Embryonic facial prominence (tissue), 1 donor: ENCODE measurements at regions not wholly inside any gene's neighbourhood (a gene's known extent, or its start where the extent isn't known, plus 50 kb on each side); places are given as distances from the start of the nearest gene placed in this dataset.
A peak's percentile ranks its signal among the peaks of the same experiment; 100 is the strongest.

Experiments
- DNase-seq: peaks from one replicate; pipeline ENCODE4 v3.0.0-alpha.2; 2016; ENCODE audit errors: extremely low spot score

- DNase-seq = no peak
Observed at GRCh38 chr1:82223091-82223490, 422.4 kb downstream of the ADGRL2 start.

- DNase-seq = no peak
Observed at GRCh38 chr1:82221721-82222120, 421.0 kb downstream of the ADGRL2 start.

GRCh38 chr1:82220754-82221153 lies 420.0 kb downstream of the ADGRL2 start:
- DNase-seq = no peak

GRCh38 chr1:82219841-82220240 lies 419.1 kb downstream of the ADGRL2 start:
- no peak for DNase-seq

- no peak for DNase-seq
Observed at GRCh38 chr1:82218846-82219245, 418.1 kb downstream of the ADGRL2 start.

GRCh38 chr1:82215853-82216175 lies 415.1 kb downstream of the ADGRL2 start:
- no peak for DNase-seq

- DNase-seq = no peak
Observed at GRCh38 chr1:82215056-82215852, 414.5 kb downstream of the ADGRL2 start.

GRCh38 chr1:82214606-82215005 lies 413.9 kb downstream of the ADGRL2 start:
- DNase-seq = no peak

GRCh38 chr1:82197606-82198005 lies 396.9 kb downstream of the ADGRL2 start:
- DNase-seq = no peak

GRCh38 chr1:82195245-82195644 lies 394.5 kb downstream of the ADGRL2 start:
- no peak for DNase-seq

- DNase-seq = no peak
Observed at GRCh38 chr1:82185084-82185483, 384.4 kb downstream of the ADGRL2 start.

GRCh38 chr1:82181846-82182245 lies 381.1 kb downstream of the ADGRL2 start:
- DNase-seq = no peak

GRCh38 chr1:82179131-82179530 lies 378.4 kb downstream of the ADGRL2 start:
- no peak for DNase-seq

GRCh38 chr1:82177192-82177591 lies 376.5 kb downstream of the ADGRL2 start:
- DNase-seq = no peak

- no peak for DNase-seq
Observed at GRCh38 chr1:82171955-82172354, 371.2 kb downstream of the ADGRL2 start.

- DNase-seq = no peak
Observed at GRCh38 chr1:82168482-82168881, 367.7 kb downstream of the ADGRL2 start.

GRCh38 chr1:82165304-82165703 lies 364.6 kb downstream of the ADGRL2 start:
- DNase-seq = no peak

GRCh38 chr1:82162486-82163420 lies 362.0 kb downstream of the ADGRL2 start:
- no peak for DNase-seq

- peak; percentile 47 for DNase-seq
Observed at GRCh38 chr1:82161700-82162141, 361.0 kb downstream of the ADGRL2 start.

GRCh38 chr1:82160903-82161302 lies 360.2 kb downstream of the ADGRL2 start:
- no peak for DNase-seq

GRCh38 chr1:82160036-82160435 lies 359.3 kb downstream of the ADGRL2 start:
- no peak for DNase-seq

- DNase-seq = no peak
Observed at GRCh38 chr1:82158981-82159380, 358.2 kb downstream of the ADGRL2 start.
